T-helper 1 cell treated with Interleukin-12 subunit alpha and Interleukin-12 subunit beta and Interleukin-4 antibody, amounts not matched to agents 30 μg/mL and 1 μg/mL, for 36 hours (primary cell): ENCODE measurements at regions not wholly inside any gene's neighbourhood (a gene's known extent, or its start where the extent isn't known, plus 50 kb on each side); places are given as distances from the start of the nearest gene placed in this dataset.

ENCODE experiments used
- H3K27ac Mint-ChIP-seq: one replicate; pipeline ENCODE4 v1.8.0; 2021; ENCODE audit warnings: mild to moderate bottlenecking, mixed read lengths
- H3K27me3 Mint-ChIP-seq: one replicate; pipeline ENCODE4 v1.8.0; 2021; ENCODE audit warnings: low read depth, mixed read lengths
- H3K36me3 Mint-ChIP-seq: one replicate; pipeline ENCODE4 v1.8.0; 2021; ENCODE audit warnings: low read depth, mixed read lengths
- H3K4me1 Mint-ChIP-seq: one replicate; pipeline ENCODE4 v1.8.0; 2021; ENCODE audit warnings: low read depth, mixed read lengths
- H3K4me3 Mint-ChIP-seq: one replicate; pipeline ENCODE4 v1.8.0; 2021; ENCODE audit warnings: mild to moderate bottlenecking, moderate library complexity, mixed read lengths
- H3K9me3 Mint-ChIP-seq: one replicate; pipeline ENCODE4 v1.8.0; 2021; ENCODE audit warnings: mixed read lengths

GRCh38 chr7:94206295-94206694 lies 188.4 kb upstream of the COL1A2 start:
- no peak overlapping the region for H3K27ac Mint-ChIP-seq
- no peaks in the 10 kb centered on the region for H3K36me3 Mint-ChIP-seq
- H3K9me3 Mint-ChIP-seq, result no peaks in the 10 kb centered on the region
- H3K27me3 Mint-ChIP-seq, result no peaks in the 10 kb centered on the region
- no peak overlapping the region for H3K4me3 Mint-ChIP-seq
- H3K4me1 Mint-ChIP-seq, result no peaks in the 10 kb centered on the region

GRCh38 chr7:94212160-94212559 lies 182.5 kb upstream of the COL1A2 start:
- no peaks in the 10 kb centered on the region for H3K4me1 Mint-ChIP-seq
- no peak overlapping the region for H3K4me3 Mint-ChIP-seq
- no peaks in the 10 kb centered on the region for H3K9me3 Mint-ChIP-seq
- no peaks in the 10 kb centered on the region for H3K36me3 Mint-ChIP-seq
- H3K27me3 Mint-ChIP-seq, result no peaks in the 10 kb centered on the region
- no peak overlapping the region for H3K27ac Mint-ChIP-seq

GRCh38 chr7:94216944-94217461 lies 177.7 kb upstream of the COL1A2 start:
- no peaks in the 10 kb centered on the region for H3K36me3 Mint-ChIP-seq
- no peaks in the 10 kb centered on the region for H3K27me3 Mint-ChIP-seq
- H3K4me1 Mint-ChIP-seq, result no peaks in the 10 kb centered on the region
- H3K4me3 Mint-ChIP-seq, result no peak overlapping the region
- no peak overlapping the region for H3K27ac Mint-ChIP-seq
- H3K9me3 Mint-ChIP-seq, result no peaks in the 10 kb centered on the region

- Mint-ChIP-seq H3K9me3 (no peaks in the 10 kb centered on the region), H3K4me1 (no peaks in the 10 kb centered on the region), H3K36me3 (no peaks in the 10 kb centered on the region), H3K4me3 (no peak overlapping the region), H3K27me3 (no peaks in the 10 kb centered on the region), H3K27ac (no peak overlapping the region)
Measured at GRCh38 chr7:94217766-94218165, 176.9 kb upstream of the COL1A2 start.

- no peak overlapping the region for H3K4me3 Mint-ChIP-seq
- H3K27me3 Mint-ChIP-seq, result no peaks in the 10 kb centered on the region
- no peaks in the 10 kb centered on the region for H3K36me3 Mint-ChIP-seq
- H3K27ac Mint-ChIP-seq, result no peak overlapping the region
- H3K4me1 Mint-ChIP-seq, result no peaks in the 10 kb centered on the region
- no peaks in the 10 kb centered on the region for H3K9me3 Mint-ChIP-seq
Measured at GRCh38 chr7:94222516-94222915, 172.2 kb upstream of the COL1A2 start.

GRCh38 chr7:94223375-94224084 lies 171.2 kb upstream of the COL1A2 start:
- Mint-ChIP-seq H3K4me3 (no peak overlapping the region), H3K36me3 (no peaks in the 10 kb centered on the region), H3K9me3 (no peaks in the 10 kb centered on the region), H3K4me1 (no peaks in the 10 kb centered on the region), H3K27me3 (peaks cover 3% of the 10 kb centered on the region), H3K27ac (no peak overlapping the region)

- Mint-ChIP-seq H3K9me3 (no peaks in the 10 kb centered on the region), H3K36me3 (no peaks in the 10 kb centered on the region)
Measured at GRCh38 chr7:94228223-94228622, 166.5 kb upstream of the COL1A2 start.

DNA sequence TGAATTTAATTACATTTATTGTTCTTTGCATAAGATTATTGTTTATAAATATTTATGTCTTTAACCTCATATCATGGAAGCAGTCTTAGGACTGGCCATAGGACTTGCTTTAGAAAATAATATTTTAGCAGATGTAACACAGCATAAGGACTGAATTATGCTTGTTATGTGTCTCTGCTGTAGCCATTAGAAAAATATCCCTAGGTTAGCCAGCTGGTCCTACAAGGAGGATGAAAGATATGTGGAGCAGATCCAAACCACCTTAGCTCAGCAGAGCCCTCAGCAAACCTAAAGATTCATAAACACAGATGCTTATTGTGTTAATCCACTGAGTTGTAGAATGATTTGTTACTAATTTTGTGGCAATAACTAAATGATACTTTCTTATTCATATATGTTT lies 166.0 kb upstream of the COL1A2 start:
- no peak overlapping the region for H3K4me3 Mint-ChIP-seq
- no peaks in the 10 kb centered on the region for H3K9me3 Mint-ChIP-seq
- H3K36me3 Mint-ChIP-seq, result no peaks in the 10 kb centered on the region
- H3K27me3 Mint-ChIP-seq, result peaks cover 3% of the 10 kb centered on the region
- H3K4me1 Mint-ChIP-seq, result no peaks in the 10 kb centered on the region
- H3K27ac Mint-ChIP-seq, result no peak overlapping the region

More at GRCh38 chr7:94228223-94228622, 166.5 kb upstream of the COL1A2 start:
- peaks cover 3% of the 10 kb centered on the region for H3K27me3 Mint-ChIP-seq
- H3K4me1 Mint-ChIP-seq, result no peaks in the 10 kb centered on the region
- no peak overlapping the region for H3K4me3 Mint-ChIP-seq
- no peak overlapping the region for H3K27ac Mint-ChIP-seq

- H3K4me1 Mint-ChIP-seq, result no peaks in the 10 kb centered on the region
- H3K27me3 Mint-ChIP-seq, result peaks cover 3% of the 10 kb centered on the region
- H3K36me3 Mint-ChIP-seq, result no peaks in the 10 kb centered on the region
- H3K9me3 Mint-ChIP-seq, result no peaks in the 10 kb centered on the region
- no peak overlapping the region for H3K27ac Mint-ChIP-seq
- H3K4me3 Mint-ChIP-seq, result no peak overlapping the region
Measured at GRCh38 chr7:94231305-94231704, 163.4 kb upstream of the COL1A2 start.

DNA sequence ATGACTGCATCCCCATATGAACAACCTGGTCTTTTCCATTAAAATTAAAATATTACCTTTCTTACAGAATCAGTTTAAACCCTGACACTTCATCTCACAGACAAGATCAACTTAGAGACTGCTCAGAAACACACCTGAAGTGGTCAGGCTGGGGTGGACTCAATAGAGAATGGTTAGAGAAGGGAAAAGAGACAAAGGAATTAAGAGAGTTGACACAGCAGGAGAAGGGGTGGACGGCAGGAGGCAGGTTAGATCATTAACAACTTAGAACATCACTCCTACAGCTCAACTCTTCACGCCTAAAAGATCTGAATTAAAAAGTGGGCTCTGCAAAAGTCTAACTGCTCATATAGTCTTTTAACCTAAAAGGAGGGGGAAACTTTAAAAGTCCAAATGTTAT lies 157.7 kb upstream of the COL1A2 start:
- H3K4me1 Mint-ChIP-seq, result no peaks in the 10 kb centered on the region
- no peak overlapping the region for H3K27ac Mint-ChIP-seq
- H3K27me3 Mint-ChIP-seq, result no peaks in the 10 kb centered on the region
- no peaks in the 10 kb centered on the region for H3K9me3 Mint-ChIP-seq
- H3K4me3 Mint-ChIP-seq, result no peak overlapping the region
- no peaks in the 10 kb centered on the region for H3K36me3 Mint-ChIP-seq

- Mint-ChIP-seq H3K36me3 (no peaks in the 10 kb centered on the region), H3K4me1 (no peaks in the 10 kb centered on the region), H3K27me3 (no peaks in the 10 kb centered on the region), H3K4me3 (no peak overlapping the region), H3K9me3 (no peaks in the 10 kb centered on the region), H3K27ac (no peak overlapping the region)
Measured at GRCh38 chr7:94237417-94237816, 157.3 kb upstream of the COL1A2 start.

GRCh38 chr7:94239661-94240234 lies 154.9 kb upstream of the COL1A2 start:
- Mint-ChIP-seq H3K4me3 (no peak overlapping the region), H3K27me3 (no peaks in the 10 kb centered on the region)

DNA sequence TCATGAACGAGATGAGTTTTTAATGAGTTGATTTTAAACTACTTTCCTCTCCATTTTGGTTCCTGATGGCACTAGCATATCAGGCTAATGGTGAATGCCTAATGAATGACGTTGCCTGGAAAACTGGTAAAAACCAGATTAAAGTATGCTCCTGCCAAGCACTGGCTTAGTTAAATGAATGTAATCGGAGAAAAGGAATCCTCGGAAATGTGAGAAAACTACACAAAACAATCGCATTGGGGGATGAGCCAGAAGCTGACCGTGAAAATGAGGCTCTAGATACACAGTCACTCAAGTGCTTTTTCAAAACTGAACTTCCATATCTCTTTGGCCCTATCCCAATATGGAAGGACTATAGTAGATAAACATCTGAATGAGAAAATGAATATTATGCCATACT lies 153.8 kb upstream of the COL1A2 start:
- H3K27ac Mint-ChIP-seq, result no peak overlapping the region
- no peaks in the 10 kb centered on the region for H3K36me3 Mint-ChIP-seq
- no peaks in the 10 kb centered on the region for H3K4me1 Mint-ChIP-seq
- H3K9me3 Mint-ChIP-seq, result no peaks in the 10 kb centered on the region
- no peaks in the 10 kb centered on the region for H3K27me3 Mint-ChIP-seq
- H3K4me3 Mint-ChIP-seq, result no peak overlapping the region

More at GRCh38 chr7:94239661-94240234, 154.9 kb upstream of the COL1A2 start:
- Mint-ChIP-seq H3K27ac (no peak overlapping the region), H3K36me3 (no peaks in the 10 kb centered on the region), H3K9me3 (no peaks in the 10 kb centered on the region), H3K4me1 (no peaks in the 10 kb centered on the region)

DNA sequence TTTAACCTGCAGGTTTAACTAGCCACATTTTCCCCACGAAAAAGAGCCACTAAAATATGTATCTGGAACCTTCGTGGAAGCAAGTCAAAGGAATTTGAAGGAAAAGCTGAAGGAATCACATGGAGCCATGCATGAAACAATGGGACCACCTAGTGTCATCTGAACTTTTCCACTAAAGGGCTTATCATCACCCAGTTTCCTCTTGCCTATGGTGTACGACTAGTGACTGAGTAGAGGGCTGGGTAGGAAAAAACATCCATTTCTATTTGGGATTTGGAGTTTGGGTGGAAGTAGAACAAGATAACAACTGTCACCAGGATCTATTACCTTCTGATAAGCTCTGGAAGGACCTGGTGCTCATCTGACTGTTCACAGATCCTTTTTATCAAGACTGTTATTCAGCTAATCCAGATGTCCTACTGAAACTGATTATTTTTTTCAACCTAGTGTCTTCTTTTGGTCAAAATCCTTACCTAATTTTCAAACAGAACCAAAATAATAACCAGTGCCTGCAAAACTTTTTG lies 153.2 kb upstream of the COL1A2 start:
- no peaks in the 10 kb centered on the region for H3K4me1 Mint-ChIP-seq
- H3K27ac Mint-ChIP-seq, result no peak overlapping the region
- H3K36me3 Mint-ChIP-seq, result no peaks in the 10 kb centered on the region
- no peak overlapping the region for H3K4me3 Mint-ChIP-seq
- H3K9me3 Mint-ChIP-seq, result no peaks in the 10 kb centered on the region
- no peaks in the 10 kb centered on the region for H3K27me3 Mint-ChIP-seq

DNA sequence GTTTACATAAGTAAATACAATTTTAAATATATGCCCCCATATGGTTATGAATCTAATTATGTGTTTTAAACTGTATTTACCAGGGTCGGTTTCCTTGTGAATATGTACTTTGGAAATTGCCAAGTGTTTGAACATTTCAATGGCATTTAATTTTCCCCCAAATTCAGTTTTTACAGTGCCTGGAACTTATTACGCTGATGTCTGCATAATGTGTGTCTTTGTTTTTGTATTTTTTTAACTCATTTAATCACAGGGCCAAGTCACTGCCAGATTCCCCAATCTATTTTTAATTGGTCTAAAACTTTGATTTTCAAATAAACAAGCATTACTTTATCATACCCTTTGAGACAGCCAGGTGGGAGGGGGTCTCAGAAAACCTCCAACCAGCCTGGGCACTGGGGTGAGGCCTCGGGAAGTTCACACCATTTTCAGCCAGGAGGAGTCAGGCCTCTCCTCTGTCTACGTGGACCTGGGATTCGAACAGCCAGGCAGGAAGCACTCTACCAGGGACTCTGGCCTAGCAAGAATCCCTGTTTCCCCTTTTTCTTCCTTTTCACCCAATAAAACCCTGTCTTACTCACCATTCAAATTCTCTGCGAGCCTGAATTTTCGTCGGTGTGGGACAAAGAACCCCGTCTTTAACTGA lies 151.5 kb upstream of the COL1A2 start:
- H3K36me3 Mint-ChIP-seq, result no peaks in the 10 kb centered on the region
- no peaks in the 10 kb centered on the region for H3K27me3 Mint-ChIP-seq
- no peak overlapping the region for H3K27ac Mint-ChIP-seq
- H3K4me3 Mint-ChIP-seq, result no peak overlapping the region
- no peaks in the 10 kb centered on the region for H3K4me1 Mint-ChIP-seq
- no peaks in the 10 kb centered on the region for H3K9me3 Mint-ChIP-seq
